Cerebellar cortex (tissue), 1 donor: ENCODE measurements at regions not wholly inside any gene's neighbourhood (a gene's known extent, or its start where the extent isn't known, plus 50 kb on each side); places are given as distances from the start of the nearest gene placed in this dataset.
"Not testable (repeated sequence)": the region's sequence is repeated elsewhere in the genome, so short reads cannot be mapped to it uniquely, and the experiment has no call there.

Source experiments
- DNase-seq: peaks from one replicate; pipeline ENCODE4 v3.0.0-alpha.2; 2015; ENCODE audit warnings: low spot score

DNA sequence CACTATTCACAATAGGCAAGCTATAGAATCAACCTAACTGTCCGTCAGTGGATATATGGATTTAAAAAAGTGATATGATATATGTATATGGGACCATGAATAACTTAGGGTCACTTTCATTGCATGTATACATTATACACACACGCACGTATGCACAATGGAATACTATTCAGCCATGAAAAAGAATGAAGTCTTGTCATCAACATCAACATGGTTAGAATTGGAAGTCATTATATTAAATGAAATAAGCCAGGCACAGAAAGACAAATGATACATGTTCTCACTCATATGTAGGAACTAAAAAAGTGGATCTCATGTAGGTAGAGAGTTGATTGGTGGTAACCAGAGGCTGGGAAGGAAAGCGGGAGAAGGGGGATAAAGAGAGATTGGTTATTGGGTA, 234.3 kb downstream of the VRK1 start:
- no peak for DNase-seq

DNA sequence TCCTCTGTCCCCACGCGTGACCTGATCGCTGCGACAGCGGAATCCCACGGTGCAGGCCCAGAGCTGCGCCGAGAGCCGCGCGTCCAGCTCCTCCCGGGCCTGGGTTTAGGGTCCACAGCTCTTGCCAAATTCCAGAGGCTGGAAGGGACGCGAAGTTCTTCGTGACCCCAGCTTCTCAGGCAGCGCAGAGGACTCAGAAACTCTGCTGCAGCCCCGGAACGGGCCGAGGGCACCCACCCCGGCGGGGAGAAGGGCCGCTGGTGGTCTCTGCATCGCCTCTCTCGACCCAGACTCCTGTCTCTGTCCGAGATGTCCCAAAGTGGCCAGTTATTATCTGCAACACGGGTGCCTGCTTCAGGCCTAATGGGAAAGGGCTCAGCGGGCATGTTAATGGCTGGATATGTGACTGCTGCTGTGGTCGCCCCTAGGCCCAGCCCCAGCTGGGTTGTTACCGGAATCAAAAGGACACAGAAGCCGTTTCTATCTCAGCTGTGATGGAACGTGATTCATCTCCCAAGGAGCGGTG, 236.4 kb downstream of the VRK1 start:
- no peak for DNase-seq

DNA sequence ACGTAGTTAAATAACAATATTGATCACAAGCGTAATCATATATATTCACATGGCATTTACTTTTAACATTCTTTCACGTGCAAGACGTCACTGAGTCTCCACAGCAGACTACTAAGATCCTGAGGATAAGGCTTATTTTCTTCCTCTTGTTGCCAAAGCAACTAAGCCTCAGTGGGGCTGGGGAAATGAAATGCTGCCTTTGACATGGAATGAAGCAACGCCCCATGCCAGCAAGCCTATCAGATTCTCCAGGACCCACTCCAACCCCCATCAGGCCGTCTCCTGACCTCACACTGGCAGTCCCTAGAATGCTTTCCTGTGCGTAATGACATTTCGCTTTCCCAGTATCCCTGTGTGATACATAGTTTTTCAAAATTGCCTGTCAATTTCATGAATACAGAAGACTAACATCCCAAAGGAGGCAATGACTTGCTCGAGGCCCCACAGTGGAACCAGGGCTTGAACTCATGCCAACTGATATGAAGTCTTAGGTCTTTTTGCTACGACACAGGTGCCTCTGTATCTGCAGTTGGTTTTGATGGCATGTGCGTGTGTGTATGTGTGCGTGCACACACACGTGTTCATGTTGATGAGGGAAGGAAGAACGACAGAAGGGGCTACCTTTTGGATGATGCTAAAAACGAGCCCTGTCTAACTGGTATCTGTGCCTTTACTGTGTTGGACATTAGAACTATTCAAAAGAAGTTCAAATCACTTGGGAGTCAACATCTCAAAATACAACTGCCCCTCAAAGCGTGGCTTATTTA, 239.1 kb downstream of the VRK1 start:
- DNase-seq, result no peak

DNA sequence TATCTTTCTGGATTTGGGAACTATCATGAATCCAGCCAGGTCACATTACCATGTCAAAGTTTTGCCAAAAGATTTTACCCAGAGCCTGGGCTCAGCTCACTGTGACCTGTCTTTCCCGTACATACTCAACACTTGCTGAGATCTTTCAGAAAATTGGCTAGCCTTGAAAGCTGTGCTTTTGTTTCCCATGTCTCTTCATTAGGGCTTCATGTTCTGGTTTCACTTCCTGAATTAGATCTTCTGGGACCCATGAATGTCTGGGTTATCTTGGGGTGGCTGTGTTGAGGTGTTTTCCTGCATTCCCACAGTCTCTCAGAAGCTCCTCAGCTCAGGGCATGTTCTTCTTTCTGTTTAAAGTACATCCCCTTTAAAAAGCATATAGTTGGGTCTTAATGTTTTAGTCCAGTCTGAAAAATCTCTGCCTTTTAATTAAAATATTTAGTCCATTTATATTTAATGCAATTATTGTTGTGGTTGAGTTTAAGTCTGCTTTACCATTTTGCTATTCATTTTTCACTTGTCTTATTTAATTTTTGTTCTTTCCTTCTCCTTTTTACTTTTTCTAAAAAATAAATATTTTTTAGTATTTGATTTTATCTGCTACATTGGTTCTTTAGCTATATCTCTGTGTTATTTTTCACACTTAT, 242.7 kb downstream of the VRK1 start:
- no peak for DNase-seq

DNA sequence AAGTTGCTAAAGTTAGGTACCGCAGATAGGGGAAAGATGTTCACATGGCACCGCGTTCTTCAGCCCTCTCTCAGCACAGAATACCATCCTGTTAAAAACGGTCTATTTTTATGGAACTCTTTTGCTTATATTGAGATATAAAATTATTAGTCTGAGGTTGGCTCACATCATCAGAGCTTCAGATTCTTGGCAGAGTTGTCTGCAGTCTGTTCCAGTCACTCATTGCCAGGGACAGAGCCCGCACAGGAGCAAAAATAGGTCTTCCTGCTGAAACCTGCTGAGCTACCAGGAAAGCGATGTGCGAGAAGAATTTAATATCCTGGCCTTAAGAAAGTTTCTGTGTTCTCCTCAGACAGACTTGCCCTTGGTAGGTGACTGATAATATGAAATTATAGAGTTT, 249.8 kb downstream of the VRK1 start:
- DNase-seq, result peak; percentile 95

DNA sequence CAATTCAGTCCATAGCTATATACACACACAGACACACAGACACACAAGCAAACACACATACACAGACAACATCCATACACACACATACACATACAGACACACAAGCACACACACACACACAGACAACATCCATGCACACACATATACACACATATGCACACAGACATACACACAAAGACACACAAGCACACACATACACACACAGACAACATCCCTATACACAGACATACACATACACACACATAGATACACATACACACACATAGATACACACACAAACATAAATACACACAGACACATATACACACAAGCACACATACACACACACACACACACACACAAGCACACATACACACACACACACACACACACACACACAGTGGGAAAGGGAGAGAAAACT, 254.8 kb downstream of the VRK1 start:
- DNase-seq, result no peak

DNA sequence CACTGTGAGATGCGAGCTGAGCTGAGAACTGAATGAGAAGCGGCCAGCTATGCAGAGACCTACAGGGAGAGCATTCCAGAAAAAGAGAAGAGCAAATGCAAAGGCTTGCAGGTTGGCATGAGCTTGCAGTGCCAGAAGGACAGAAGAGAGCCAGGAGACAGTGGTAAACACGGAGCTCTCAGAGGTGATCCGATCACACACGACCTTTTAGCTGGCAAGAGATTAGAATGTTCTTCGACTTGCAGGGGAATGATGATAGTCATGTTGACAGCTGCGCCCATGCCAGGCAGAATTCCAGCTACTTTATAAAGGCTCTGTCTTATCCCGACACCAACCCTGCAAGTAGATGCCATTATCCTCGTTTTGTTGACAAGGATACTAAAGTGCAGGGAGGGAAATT, 256.8 kb downstream of the VRK1 start:
- DNase-seq, result peak; percentile 81

DNA sequence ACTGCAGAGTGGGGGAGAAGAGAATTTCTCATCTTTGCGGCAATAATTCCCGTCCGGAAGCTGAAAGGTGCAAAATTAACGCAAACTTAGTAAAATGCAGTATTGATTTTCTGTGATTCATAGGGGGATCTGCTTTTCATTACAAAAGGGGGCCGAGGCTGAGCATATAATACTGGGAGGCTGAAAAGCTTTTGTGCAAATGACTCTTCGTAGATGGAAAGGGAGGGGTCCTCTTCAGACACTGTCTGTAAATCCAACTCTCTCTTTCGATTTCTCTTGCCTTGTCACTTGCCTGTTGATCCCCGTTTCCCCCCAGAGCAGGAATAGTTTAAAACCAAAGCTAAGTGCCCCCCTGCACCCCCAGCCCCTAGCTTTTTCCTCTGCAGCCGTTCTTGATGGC, 258.2 kb downstream of the VRK1 start:
- DNase-seq, result no peak

DNA sequence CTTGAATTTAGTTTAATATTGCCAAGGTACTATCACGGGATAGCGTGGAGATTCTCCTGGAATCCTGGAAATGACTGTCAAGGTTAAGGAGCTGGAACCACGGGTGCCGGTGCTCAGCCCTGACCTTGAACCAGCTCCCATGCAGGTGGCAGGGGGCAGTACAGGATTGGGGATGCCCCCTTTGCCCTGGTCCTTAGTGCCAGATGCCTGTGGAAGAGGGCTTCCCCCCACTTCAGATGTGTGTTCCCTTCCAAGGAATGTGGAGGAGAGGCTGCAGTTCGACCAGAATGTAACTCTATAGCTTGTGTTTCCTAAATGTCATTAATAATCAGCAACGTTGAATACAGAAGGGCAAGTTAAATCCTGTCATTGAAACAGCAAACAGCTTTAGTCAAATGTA, 258.9 kb downstream of the VRK1 start:
- DNase-seq, result no peak

DNA sequence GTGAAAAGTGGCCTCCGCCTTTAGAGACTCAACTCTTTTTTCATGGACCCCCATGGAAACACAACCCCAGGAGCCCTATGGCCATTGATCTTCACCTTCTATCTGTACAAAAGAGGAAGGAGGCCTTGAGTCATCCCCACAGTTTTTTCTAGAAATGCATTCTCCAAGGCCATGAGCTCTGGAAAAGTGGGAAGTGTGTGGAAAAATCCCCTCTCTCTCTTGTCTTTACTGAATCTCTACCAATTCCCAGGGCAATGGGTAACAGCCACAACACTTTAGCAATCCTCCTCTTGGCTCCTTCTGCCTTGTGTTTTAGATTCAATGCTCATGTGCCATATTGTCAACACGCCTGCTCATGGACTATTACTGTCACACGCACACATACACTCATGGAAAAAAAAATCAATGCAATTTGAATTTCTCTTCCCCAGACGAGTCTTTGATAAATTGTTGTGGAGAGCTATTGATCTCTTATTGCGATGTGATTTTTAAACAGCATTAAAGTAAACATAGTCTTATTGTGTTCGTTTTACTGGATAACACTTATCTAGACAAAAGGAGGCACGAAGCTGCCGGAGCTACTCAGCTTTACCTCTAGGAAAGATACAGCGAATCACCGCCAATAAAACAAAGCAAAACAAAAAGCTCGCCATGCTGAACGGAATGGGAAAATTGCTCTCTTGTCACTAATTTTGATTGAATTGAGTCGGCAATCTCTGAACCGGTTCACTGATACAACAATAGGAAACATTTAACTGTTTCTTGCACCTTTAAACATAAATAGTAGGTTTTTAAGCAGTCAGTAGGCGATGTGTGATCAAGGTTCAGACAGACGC, 260.3 kb downstream of the VRK1 start:
- no peak for DNase-seq

DNA sequence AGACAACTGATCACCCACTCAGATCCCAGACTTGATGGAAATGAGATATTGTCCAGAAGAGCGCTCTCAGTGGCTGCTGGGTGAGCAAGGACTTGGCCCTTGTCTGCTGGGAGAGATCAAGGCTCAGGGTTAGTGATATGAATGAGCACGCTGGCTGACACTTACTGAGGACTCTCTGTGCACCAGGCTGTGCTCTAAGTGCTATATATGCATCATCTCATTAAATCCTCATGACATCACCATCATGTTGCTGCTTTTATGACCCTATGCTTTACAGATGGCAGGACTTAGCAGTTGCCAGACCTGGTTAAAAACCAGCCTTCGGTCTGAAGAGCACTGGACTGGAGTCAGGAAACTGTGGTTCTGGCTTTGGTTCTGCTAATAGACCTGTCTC, 260.9 kb downstream of the VRK1 start:
- DNase-seq, result no peak

DNA sequence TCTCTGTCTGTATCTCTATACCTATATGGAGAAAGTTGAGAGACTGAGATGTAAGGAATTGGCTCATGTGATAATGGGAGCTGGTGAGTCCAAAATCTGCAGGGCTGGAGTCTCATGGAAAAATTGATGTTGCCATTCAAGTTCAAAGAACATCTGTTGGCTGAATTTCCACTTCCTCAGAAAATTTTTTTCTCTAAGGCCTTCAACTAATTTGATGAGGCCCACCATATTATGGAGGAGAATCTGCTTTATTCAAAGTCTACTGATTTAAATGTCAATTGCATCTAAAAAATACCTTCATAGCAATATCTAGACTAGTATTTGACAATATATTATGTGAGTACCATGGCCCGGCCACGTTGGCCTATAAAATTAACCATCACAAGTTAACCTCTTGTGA, 261.4 kb downstream of the VRK1 start:
- no peak for DNase-seq

DNA sequence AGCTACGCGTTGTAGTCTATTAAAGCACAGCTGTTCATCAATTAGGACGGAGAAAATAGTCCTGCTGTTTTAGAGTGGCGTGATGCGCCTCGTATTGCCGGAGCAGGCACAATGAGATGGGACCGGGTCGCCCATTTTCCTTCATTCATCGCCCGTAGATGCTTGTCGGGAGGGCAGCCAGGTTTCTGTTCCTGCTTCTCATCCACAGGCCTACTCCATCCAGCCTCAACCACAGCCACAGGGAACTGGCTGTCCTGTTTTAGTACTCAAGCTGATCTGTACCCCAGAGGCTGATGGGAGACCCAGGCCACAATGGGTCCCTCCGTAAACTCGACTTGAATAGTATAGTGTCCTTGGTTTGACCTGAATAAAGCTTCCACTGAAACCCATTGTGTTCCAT, 264.0 kb downstream of the VRK1 start:
- DNase-seq, result no peak

DNA sequence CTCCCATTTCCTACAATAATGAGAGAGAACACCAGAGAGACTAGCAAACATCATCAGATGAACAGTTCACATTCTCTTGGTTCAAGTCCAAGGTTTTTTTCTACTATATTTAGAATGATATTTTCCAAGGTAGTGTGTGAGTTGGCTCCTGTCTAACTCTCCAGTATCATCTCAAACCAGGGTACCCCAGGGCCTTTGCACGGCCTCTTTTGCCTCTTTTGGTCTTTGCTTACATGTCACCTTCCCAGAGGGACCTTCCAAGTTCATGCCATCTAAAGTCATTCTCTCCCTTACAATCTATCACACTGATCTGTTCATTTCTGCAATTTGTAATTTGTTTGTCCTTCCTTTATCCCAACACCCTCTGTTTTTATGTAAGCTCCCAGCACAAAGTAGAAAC, 264.5 kb downstream of the VRK1 start:
- no peak for DNase-seq

DNA sequence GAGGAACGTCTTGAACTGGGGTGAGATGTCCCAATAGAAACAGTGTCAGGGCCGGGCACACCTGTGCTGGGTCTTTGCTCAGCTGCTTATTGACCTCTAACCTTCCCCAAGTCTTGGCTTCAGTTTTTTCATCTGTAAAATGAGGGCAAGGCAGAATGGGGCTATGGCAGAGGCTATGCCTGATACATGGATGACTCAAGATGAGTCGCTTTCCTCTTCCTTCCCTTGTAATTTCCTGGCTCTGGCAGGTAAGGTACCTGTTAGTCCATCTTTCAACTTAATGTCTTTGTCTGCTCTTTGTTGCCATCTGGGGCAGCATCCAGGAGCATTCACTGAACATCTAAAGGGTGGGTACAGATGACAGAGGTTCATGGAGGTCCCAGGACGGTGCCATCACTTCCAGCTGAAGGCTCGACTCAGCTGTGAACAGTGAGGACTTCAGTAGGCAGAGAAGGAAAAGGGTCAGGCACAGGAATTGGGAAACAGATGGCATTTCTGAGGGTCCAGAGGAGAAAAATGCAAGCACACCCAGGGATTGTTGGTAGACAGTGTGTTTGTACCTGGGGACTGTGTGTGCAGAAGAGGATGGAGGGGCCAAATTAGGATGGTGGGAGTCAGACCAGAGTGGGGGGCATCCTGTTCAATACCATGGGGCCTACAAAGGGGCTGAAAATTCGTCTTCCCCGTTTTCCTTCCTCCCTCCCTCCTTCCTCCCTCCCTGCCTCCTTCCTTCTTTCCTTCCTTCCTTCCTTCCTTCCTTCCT, 268.3 kb downstream of the VRK1 start:
- DNase-seq, result no peak

DNA sequence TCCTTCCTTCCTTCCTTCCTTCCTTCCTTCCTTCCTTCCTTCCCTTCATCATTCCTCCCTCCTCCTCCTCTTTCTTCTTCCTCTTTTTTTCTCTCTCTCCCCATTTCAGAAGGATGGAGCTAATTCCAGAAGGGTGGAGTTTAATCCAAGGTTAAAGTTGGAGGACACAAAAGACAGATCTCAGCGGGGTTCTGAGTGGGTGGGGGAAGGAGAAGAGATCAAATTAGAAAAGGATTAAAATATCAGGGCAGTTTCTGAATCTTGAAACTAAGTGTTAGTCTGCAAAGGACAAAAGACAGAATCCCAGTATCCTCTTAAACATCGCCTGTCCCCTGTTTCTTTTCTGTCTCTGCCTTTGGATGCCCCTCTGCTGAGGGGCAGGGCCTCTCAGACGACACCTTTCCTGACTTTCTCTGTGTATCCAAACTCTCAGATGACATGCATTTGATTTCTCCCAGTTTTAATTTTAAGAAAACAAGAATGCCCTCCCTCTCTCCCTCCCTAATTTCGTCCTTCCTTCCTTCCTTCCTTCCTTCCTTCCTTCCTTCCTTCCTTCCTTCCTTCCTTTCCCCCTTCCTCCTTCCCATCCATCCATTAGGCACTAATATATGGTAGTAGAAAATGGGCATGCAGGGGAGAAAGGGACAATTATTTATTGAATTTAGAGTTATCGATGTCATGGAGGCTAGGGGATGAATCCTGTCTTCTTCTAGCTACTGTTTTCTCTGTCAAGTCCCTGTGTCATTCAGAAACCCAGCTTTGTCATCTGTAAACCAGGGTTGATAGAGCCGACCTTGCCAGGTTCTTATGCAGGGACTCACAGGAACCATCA, 269.1 kb downstream of the VRK1 start:
- no peak for DNase-seq

DNA sequence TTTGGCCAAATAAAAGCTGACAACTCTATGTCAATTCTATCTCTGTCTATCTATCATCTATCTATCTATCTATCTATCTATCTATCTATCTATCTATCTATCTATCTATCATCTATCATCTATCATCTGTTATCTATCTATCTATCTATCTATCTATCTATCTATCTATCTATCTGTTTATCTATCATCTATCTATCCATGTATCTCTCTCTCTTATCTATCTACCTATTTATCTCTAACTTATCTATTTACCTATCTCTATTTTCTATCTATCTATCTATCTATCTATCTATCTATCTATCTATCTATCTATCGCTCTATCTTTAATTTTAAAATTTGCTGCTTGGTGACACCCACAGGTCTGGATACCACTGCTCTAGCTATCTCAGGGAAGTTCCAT, 271.1 kb downstream of the VRK1 start:
- not testable (repeated sequence) for DNase-seq

DNA sequence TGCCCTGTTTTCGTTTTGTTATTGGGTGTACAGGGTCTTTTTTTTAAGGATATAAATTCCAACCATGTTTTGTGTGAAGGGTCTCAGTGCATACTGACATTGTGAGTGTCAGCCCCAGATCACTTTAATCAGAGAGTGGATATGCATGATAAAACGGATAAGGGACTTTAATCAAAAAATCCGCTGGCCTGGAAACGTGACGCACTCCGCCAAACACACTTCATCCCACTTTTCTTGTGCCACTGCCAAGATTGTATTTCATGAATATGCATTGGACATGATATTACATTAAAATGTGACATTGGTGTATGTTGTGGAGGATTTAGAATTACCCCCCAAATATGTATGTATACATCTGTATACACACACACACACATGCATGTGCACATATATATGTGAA, 273.1 kb downstream of the VRK1 start:
- no peak for DNase-seq

DNA sequence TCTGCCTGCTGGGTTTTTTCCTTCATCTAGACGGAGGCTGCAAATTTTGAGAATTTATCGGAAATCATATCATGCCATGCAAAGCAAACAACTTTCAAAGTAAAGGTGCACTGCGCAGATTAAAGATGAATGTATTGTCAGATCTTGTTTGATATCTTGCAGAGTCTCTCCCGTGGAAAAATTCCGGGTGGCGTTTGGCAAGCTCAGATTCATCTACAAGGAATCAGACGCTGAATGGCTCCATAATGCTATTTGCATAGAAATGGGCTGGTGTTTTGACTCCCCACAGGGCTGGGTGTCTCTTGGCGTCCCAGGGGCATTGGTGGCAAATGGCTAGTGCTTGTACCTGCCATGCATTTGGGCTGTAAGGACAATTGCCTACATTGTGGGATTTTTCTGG, 274.0 kb downstream of the VRK1 start:
- DNase-seq, result no peak

DNA sequence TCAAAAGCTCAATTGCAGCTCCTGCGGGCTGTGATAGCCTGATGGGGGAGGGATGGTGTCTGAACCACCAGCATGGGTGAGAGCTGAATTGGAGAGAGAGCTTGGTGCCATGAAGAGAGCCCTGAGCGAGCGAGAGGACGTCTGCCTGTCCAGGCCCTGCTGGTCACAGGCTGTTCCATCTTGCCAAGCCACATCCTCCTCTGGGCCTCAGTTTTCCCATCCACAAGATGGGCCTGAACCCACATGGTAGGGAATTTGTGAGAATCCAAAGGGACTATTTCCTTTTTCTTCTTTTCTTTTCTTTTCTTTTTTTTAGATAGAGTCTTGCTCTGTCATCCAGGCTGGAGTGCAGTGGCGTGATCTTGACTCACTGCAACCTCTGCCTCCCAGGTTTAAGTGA, 276.4 kb downstream of the VRK1 start:
- no peak for DNase-seq

DNA sequence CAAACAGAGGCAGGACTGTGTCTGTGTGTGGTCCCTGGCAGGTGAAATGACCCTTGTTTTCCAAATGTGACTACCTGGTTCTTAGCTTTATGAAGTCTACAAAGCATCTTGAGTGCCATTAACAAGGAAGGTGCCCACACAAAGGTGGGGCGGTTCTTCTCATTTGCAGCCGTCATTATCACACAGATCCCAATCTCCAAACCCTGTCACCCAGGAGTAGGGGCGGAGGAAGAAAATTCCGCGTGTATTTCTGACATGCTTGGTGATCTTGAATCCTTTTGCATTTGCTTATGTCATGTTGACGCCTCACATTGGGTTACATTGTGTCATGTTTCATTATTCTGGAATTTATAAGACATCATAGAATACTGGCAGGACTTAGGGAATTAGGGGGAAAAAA, 277.3 kb downstream of the VRK1 start:
- no peak for DNase-seq
